ENCODE measurements at regions not wholly inside any gene's neighbourhood (a gene's known extent, or its start where the extent isn't known, plus 50 kb on each side); places are given as distances from the start of the nearest gene placed in this dataset.

- no peak for DNase-seq (ENCODE audit: low read depth)
These were observed 217.3 kb downstream of the TBXT start for GRCh38 chr6:165950316-165950715.

GRCh38 chr6:165949324-165949723, 218.3 kb downstream of the TBXT start:
- DNase-seq (ENCODE audit: low read depth), result no peak

- DNase-seq (ENCODE audit: low read depth), result no peak
These were observed 223.6 kb downstream of the TBXT start for GRCh38 chr6:165944002-165944466.

GRCh38 chr6:165941786-165942185, 225.9 kb downstream of the TBXT start:
- DNase-seq (ENCODE audit: low read depth), result no peak

GRCh38 chr6:165941249-165941775, 226.3 kb downstream of the TBXT start:
- no peak for DNase-seq (ENCODE audit: low read depth)

- DNase-seq (ENCODE audit: low read depth), result no peak
These were observed 227.3 kb downstream of the TBXT start for GRCh38 chr6:165940366-165940765.

- DNase-seq (ENCODE audit: low read depth), result no peak
These were observed 227.9 kb downstream of the TBXT start for GRCh38 chr6:165939601-165940290.

GRCh38 chr6:165939047-165939446, 228.6 kb downstream of the TBXT start:
- DNase-seq (ENCODE audit: low read depth), result no peak

- DNase-seq (ENCODE audit: low read depth), result no peak
These were observed 229.9 kb downstream of the TBXT start for GRCh38 chr6:165937564-165938358.

- DNase-seq (ENCODE audit: low read depth), result no peak
These were observed 231.0 kb downstream of the TBXT start for GRCh38 chr6:165936660-165937059.

- no peak for DNase-seq (ENCODE audit: low read depth)
These were observed 231.6 kb downstream of the TBXT start for GRCh38 chr6:165936096-165936495.

- no peak for DNase-seq (ENCODE audit: low read depth)
These were observed 236.0 kb downstream of the TBXT start for GRCh38 chr6:165931675-165932074.

GRCh38 chr6:165930668-165931214, 236.9 kb downstream of the TBXT start:
- no peak for DNase-seq (ENCODE audit: low read depth)

- no peak for DNase-seq (ENCODE audit: low read depth)
These were observed 238.0 kb downstream of the TBXT start for GRCh38 chr6:165929607-165930006.

GRCh38 chr6:165926378-165926777, 241.3 kb downstream of the TBXT start:
- DNase-seq (ENCODE audit: low read depth), result no peak

GRCh38 chr6:165925474-165926156, 242.0 kb downstream of the TBXT start:
- DNase-seq (ENCODE audit: low read depth), result no peak

GRCh38 chr6:165922309-165922794, 245.3 kb downstream of the TBXT start:
- DNase-seq (ENCODE audit: low read depth), result no peak

- DNase-seq (ENCODE audit: low read depth), result no peak
These were observed 246.6 kb downstream of the TBXT start for GRCh38 chr6:165920896-165921671.

- DNase-seq (ENCODE audit: low read depth), result no peak
These were observed 250.1 kb downstream of the TBXT start for GRCh38 chr6:165917576-165917975.

GRCh38 chr6:165915022-165915770, 252.2 kb upstream of the PDE10A start:
- DNase-seq (ENCODE audit: low read depth), result no peak

All from stimulated activated CD8-positive, alpha-beta memory T cell treated with anti-CD3 and anti-CD28 coated beads, Interleukin-15, amount 100 ng/mL, for 24 hours (primary cell).